Esophagus squamous epithelium (tissue), 5 donors: ENCODE measurements at regions not wholly inside any gene's neighbourhood (a gene's known extent, or its start where the extent isn't known, plus 50 kb on each side); places are given as distances from the start of the nearest gene placed in this dataset.
A peak's percentile ranks its signal among the peaks of the same experiment; 100 is the strongest.

Source experiments
- DNase-seq: peaks from one replicate; lab custom pipeline; 2025; lab: John Stamatoyannopoulos, UW
- H3K27ac ChIP-seq, 4 donors: fragments of 200-600 bp; sonication (generic); one replicate each; pipeline ENCODE4 v1.5.1; 2016 to 2019; ENCODE audit warnings: mild to moderate bottlenecking in 1 of 4
- H3K27me3 ChIP-seq, 4 donors: fragments of 200-600 bp; sonication (generic); 1 replicate in 3 of 4; 2 replicates in 1 of 4; pipeline versions ENCODE4 v1.5.1 to v1.6.0; 2017 to 2021; ENCODE audit warnings: antibody characterized with exemption in 1 of 4
- H3K36me3 ChIP-seq, 3 donors: fragments of 200-600 bp; sonication (generic); one replicate each; pipeline ENCODE4 v1.5.1; 2016 to 2019
- H3K4me1 ChIP-seq, 3 donors: fragments of 200-600 bp; sonication (generic); one replicate each; pipeline ENCODE4 v1.5.1; 2017 to 2019
- H3K4me3 ChIP-seq, 4 donors: fragments of 200-600 bp; sonication (generic); 1 replicate in 3 of 4; 2 replicates in 1 of 4; pipeline ENCODE4 v1.5.1; 2016 to 2019; ENCODE audit warnings: mild to moderate bottlenecking in 2 of 4, moderate library complexity in 1 of 4
- H3K9me3 ChIP-seq, 3 donors: fragments of 200-600 bp; sonication (generic); one replicate each; pipeline ENCODE4 v1.5.1; 2016 to 2019
- CTCF ChIP-seq, 6 experiments: fragments of 450-650 bp in 4 of 6; fragments of 200-600 bp in 2 of 6; sonication (generic) in 2 of 6; IDR thresholded peaks; one replicate each; pipeline ENCODE4 v1.5.1; 2016 to 2019; ENCODE audit warnings: antibody characterized with exemption in 6 of 6, mild to moderate bottlenecking in 4 of 6, moderate library complexity in 4 of 6
- POLR2A ChIP-seq, 4 donors: fragments of 450-650 bp; IDR thresholded peaks; one replicate each; pipeline ENCODE4 v1.6.1; 2017; ENCODE audit warnings: antibody characterized with exemption in 4 of 4, mild to moderate bottlenecking in 4 of 4, moderate library complexity in 3 of 4
- WGBS, 2 donors: methylation state at CpG; one replicate each; pipeline ENCODE4 v1.1.5; 2018; 5-methylcytosine and 5-hydroxymethylcytosine counted together
- intact Hi-C: fragments of 100-400 bp; cut with DNase I; formaldehyde crosslinking; loops from one replicate; pipeline ENCODE4 v1.15.0; 2022
- donor health status: DM: yes; HTN: yes; CAD: no.

GRCh38 chr2:194176134-194176533 lies 1480.9 kb upstream of the SLC39A10 start:
- intact Hi-C loops, result no loop called here
- H3K4me1 ChIP-seq, result no peaks in the 10 kb centered on the region
- TF ChIP-seq POLR2A (IDR thresholded peaks at IDR 0.05), result no peak
- TF ChIP-seq CTCF (IDR thresholded peaks at IDR 0.05), result no peak
- H3K36me3 ChIP-seq, result no peaks in the 10 kb centered on the region
- H3K27ac ChIP-seq, result no peak overlapping the region
- no peaks in the 10 kb centered on the region for H3K27me3 ChIP-seq
- no peak for DNase-seq
- WGBS, 2 donors, result 80 to 94% methylated on average over 1 to 2 of the region's 22 CpGs
- peaks cover 0 to 14% (median 0%) of the 10 kb centered on the region in 3 donors for H3K9me3 ChIP-seq
- H3K4me3 ChIP-seq, result no peak overlapping the region

- DNase-seq, result no peak
- TF ChIP-seq POLR2A (IDR thresholded peaks at IDR 0.05), result no peak
- TF ChIP-seq CTCF (IDR thresholded peaks at IDR 0.05), result peak in 2 of 6 experiments; percentile 20 to 49
- H3K36me3 ChIP-seq, result no peaks in the 10 kb centered on the region
- WGBS, 2 donors, result 44 to 52% methylated on average over 2 of the region's 2 CpGs
- H3K4me3 ChIP-seq, result no peak overlapping the region
- H3K27ac ChIP-seq, result no peak overlapping the region
- intact Hi-C loops, result no loop called here
- no peaks in the 10 kb centered on the region for H3K27me3 ChIP-seq
- no peaks in the 10 kb centered on the region for H3K4me1 ChIP-seq
- no peaks in the 10 kb centered on the region for H3K9me3 ChIP-seq
Observed at GRCh38 chr2:194166818-194167217, 1490.2 kb upstream of the SLC39A10 start.

- DNase-seq, result no peak
- H3K4me1 ChIP-seq, result no peaks in the 10 kb centered on the region
- H3K36me3 ChIP-seq, result no peaks in the 10 kb centered on the region
- 57 to 66% methylated on average over 4 of the region's 4 CpGs for WGBS, 2 donors
- intact Hi-C loops, result no loop called here
- H3K27me3 ChIP-seq, result no peaks in the 10 kb centered on the region
- no peak for TF ChIP-seq POLR2A (IDR thresholded peaks at IDR 0.05)
- no peak for TF ChIP-seq CTCF (IDR thresholded peaks at IDR 0.05)
- no peak overlapping the region for H3K27ac ChIP-seq
- no peak overlapping the region for H3K4me3 ChIP-seq
- no peaks in the 10 kb centered on the region for H3K9me3 ChIP-seq
Observed at GRCh38 chr2:194155431-194155830, 1501.6 kb upstream of the SLC39A10 start.

- DNase-seq, result no peak
- Histone ChIP-seq H3K27ac (no peak overlapping the region), H3K9me3 (no peaks in the 10 kb centered on the region), H3K4me1 (no peaks in the 10 kb centered on the region), H3K36me3 (no peaks in the 10 kb centered on the region), H3K4me3 (no peak overlapping the region), H3K27me3 (no peaks in the 10 kb centered on the region)
- TF ChIP-seq POLR2A (IDR thresholded peaks at IDR 0.05) (no peak), CTCF (IDR thresholded peaks at IDR 0.05) (no peak)
- intact Hi-C loops, result no loop called here
- WGBS, 2 donors, result 72 to 83% methylated on average over 1 of the region's 1 CpG
Observed at GRCh38 chr2:194151231-194151630, 1505.8 kb upstream of the SLC39A10 start.

- Histone ChIP-seq H3K4me3 (no peak overlapping the region), H3K27me3 (no peaks in the 10 kb centered on the region), H3K36me3 (no peaks in the 10 kb centered on the region), H3K27ac (no peak overlapping the region), H3K9me3 (peaks cover 0 to 3% (median 0%) of the 10 kb centered on the region in 3 donors), H3K4me1 (no peaks in the 10 kb centered on the region)
- 61 to 66% methylated on average over 8 of the region's 8 CpGs for WGBS, 2 donors
- DNase-seq, result no peak
- intact Hi-C loops, result no loop called here
- TF ChIP-seq CTCF (IDR thresholded peaks at IDR 0.05) (no peak), POLR2A (IDR thresholded peaks at IDR 0.05) (no peak)
Observed at GRCh38 chr2:194135463-194135862, 1521.6 kb upstream of the SLC39A10 start.
